ENCODE measurements at regions not wholly inside any gene's neighbourhood (a gene's known extent, or its start where the extent isn't known, plus 50 kb on each side); places are given as distances from the start of the nearest gene placed in this dataset.

- TF ChIP-seq ZNF184 (tag by site-specific recombination; IDR thresholded peaks at IDR 0.05), result no peak
- no peak for TF ChIP-seq ELK4 (IDR thresholded peaks at IDR 0.05; ENCODE audit: borderline replicate concordance, low read depth, low read length)
- TF ChIP-seq REST (tag by site-specific recombination; IDR thresholded peaks at IDR 0.05), result no peak
- TF ChIP-seq CTCF (tag by site-specific recombination; IDR thresholded peaks at IDR 0.05), result no peak
- TF ChIP-seq ZBTB11 (tag by site-specific recombination; conservative IDR thresholded peaks at IDR 0.05; ENCODE audit: low read depth), result no peak
- TF ChIP-seq OSR2 (tag by site-specific recombination; IDR thresholded peaks at IDR 0.05), result no peak
- TF ChIP-seq KLF7 (tag by site-specific recombination; IDR thresholded peaks at IDR 0.05; ENCODE audit: borderline replicate concordance), result no peak
- TF ChIP-seq ZNF214 (tag by site-specific recombination; IDR thresholded peaks at IDR 0.05; ENCODE audit: borderline replicate concordance), result no peak
- no peak for TF ChIP-seq ZBTB8A (tag by site-specific recombination; IDR thresholded peaks at IDR 0.05)
- TF ChIP-seq ZNF510 (tag by site-specific recombination; IDR thresholded peaks at IDR 0.05; ENCODE audit: insufficient replicate concordance), result no peak
- no peak for TF ChIP-seq ATF2 (tag by site-specific recombination; IDR thresholded peaks at IDR 0.05; ENCODE audit: low read depth)
- TF ChIP-seq ZNF639 (tag by site-specific recombination; IDR thresholded peaks at IDR 0.05), result no peak
Measured at GRCh38 chr2:226387499-226387942, 412.1 kb downstream of the IRS1 start.
